AG04449 (cell line): ENCODE measurements at regions not wholly inside any gene's neighbourhood (a gene's known extent, or its start where the extent isn't known, plus 50 kb on each side); places are given as distances from the start of the nearest gene placed in this dataset.

Experiments used
- CTCF ChIA-PET: fragments of 350-600 bp; formaldehyde crosslinking; extraction: SDS; loops from one replicate; lab custom pipeline; 2021; ENCODE audit warnings: antibody characterized with exemption; lab: Yijun Ruan, JAX
- POLR2A ChIA-PET: fragments of 400-600, 350-600 bp; formaldehyde crosslinking; extraction: SDS; loops from one replicate; lab custom pipeline; 2020; ENCODE audit warnings: antibody characterized with exemption, inconsistent platforms; lab: Yijun Ruan, JAX
- DNase-seq: peaks from one replicate; pipeline ENCODE4 v3.0.0-alpha.2; 2010; ENCODE audit warnings: low read depth, low spot score
- H3K4me3 ChIP-seq: 2 replicates; pipeline ENCODE4 v1.5.1; 2011; ENCODE audit warnings: low read depth, mild to moderate bottlenecking, control low read depth, low read length
- TF ChIP-seq, protein P1 (sequence below): IDR thresholded peaks from one replicate; pipeline ENCODE4 v1.5.1; 2011; ENCODE audit warnings: mild to moderate bottlenecking, moderate library complexity, low read length, control low read depth, inconsistent platforms; ENCODE audit not compliant: insufficient read depth; ENCODE audit errors: missing control alignments

- POLR2A ChIA-PET, result no interaction called here
- CTCF ChIA-PET, result interaction anchor here (0.8 kb wide), 1 partner anchor 1572 kb away, joined by 3 read pairs; no protein-coding TSS in a partner anchor
- TF ChIP-seq, protein P1, sequence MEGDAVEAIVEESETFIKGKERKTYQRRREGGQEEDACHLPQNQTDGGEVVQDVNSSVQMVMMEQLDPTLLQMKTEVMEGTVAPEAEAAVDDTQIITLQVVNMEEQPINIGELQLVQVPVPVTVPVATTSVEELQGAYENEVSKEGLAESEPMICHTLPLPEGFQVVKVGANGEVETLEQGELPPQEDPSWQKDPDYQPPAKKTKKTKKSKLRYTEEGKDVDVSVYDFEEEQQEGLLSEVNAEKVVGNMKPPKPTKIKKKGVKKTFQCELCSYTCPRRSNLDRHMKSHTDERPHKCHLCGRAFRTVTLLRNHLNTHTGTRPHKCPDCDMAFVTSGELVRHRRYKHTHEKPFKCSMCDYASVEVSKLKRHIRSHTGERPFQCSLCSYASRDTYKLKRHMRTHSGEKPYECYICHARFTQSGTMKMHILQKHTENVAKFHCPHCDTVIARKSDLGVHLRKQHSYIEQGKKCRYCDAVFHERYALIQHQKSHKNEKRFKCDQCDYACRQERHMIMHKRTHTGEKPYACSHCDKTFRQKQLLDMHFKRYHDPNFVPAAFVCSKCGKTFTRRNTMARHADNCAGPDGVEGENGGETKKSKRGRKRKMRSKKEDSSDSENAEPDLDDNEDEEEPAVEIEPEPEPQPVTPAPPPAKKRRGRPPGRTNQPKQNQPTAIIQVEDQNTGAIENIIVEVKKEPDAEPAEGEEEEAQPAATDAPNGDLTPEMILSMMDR, result peak; percentile 57
- H3K4me3 ChIP-seq, result no peak overlapping the region
- no peak for DNase-seq
These were observed 61.5 kb upstream of the GRM7 start for GRCh38 chr3:6799264-6799915.

- no peak for DNase-seq
- POLR2A ChIA-PET, result no interaction called here
- CTCF ChIA-PET, result interaction anchor here (1.2 kb wide), 1 partner anchor 8 kb away, joined by 3 read pairs; no protein-coding TSS in a partner anchor
- TF ChIP-seq, protein P1, result no peak
- no peak overlapping the region for H3K4me3 ChIP-seq
These were observed 57.3 kb upstream of the GRM7 start for GRCh38 chr3:6803619-6804018.

DNA sequence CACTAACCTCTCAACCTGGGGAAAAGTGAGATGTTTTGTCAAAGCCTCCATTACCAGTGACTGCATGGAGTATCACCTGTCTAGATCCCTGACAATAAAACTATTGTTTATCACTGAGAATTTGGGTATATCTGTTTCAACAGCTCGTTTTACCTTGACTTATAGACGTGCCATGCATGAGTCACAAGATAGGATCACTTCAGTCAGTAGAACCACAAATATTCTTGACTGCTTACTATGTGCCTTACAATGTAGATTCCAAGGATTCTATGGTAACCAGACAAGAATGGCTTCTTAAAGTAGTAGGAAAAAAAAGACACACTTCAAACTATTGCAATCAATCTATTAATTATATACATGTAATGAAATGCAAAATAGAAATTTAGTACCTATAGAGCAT is 55.7 kb upstream of the GRM7 start:
- ChIA-PET CTCF (no interaction called here), POLR2A (no interaction called here)
- no peak overlapping the region for H3K4me3 ChIP-seq
- TF ChIP-seq, protein P1, result no peak
- DNase-seq, result no peak

GRCh38 chr3:6806991-6807390 is 53.9 kb upstream of the GRM7 start:
- H3K4me3 ChIP-seq, result no peak overlapping the region
- ChIA-PET CTCF (no interaction called here), POLR2A (no interaction called here)
- DNase-seq, result no peak
- TF ChIP-seq, protein P1, result no peak

- no peak for DNase-seq
- ChIA-PET CTCF (no interaction called here), POLR2A (no interaction called here)
- no peak overlapping the region for H3K4me3 ChIP-seq
- TF ChIP-seq, protein P1, result no peak
These were observed 52.8 kb upstream of the GRM7 start for GRCh38 chr3:6807967-6808588.

DNA sequence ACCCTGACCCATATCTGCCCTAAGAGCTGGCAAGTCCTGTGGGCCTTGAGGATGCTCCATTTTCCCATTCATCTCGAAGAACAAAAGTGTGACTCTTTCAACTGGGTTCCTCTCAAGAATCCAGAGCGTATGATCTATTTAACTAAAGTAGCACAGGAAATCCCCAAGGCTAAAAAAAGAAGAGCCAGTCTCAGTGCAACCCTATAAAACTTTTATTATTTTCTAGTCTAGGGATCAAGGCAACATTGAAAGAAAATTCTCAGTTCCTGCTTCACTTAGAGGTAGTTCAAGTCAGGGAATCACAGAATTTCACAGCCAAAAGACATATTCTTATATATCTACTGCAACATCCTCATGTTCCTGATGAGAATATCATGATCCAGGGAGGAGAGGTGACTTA is 51.6 kb upstream of the GRM7 start:
- DNase-seq, result no peak
- POLR2A ChIA-PET, result no interaction called here
- TF ChIP-seq, protein P1, result no peak
- no peak overlapping the region for H3K4me3 ChIP-seq
- CTCF ChIA-PET, result no interaction called here
